Fibroblast of lung (primary cell): ENCODE measurements at regions not wholly inside any gene's neighbourhood (a gene's known extent, or its start where the extent isn't known, plus 50 kb on each side); places are given as distances from the start of the nearest gene placed in this dataset.

Experiments used
- DNase-seq, 2 donors: peaks; one replicate each; pipeline versions ENCODE4 v3.0.0 to v3.0.0-alpha.2; 2010; ENCODE audit warnings: low read depth in 2 of 2
- H2AFZ ChIP-seq: 2 replicates; pipeline ENCODE4 v1.5.1; 2012; ENCODE audit warnings: low read length, control low read depth, inconsistent platforms
- H3K27ac ChIP-seq: 2 replicates; pipeline ENCODE4 v1.5.1; 2011; ENCODE audit warnings: low read length, control low read depth; ENCODE audit not compliant: insufficient read depth
- H3K27me3 ChIP-seq: 2 replicates; pipeline ENCODE4 v1.5.1; 2011; ENCODE audit warnings: mild to moderate bottlenecking, low read length; ENCODE audit not compliant: control insufficient read depth, insufficient read depth
- H3K36me3 ChIP-seq: 2 replicates; pipeline ENCODE4 v1.5.1; 2011; ENCODE audit warnings: low read length; ENCODE audit not compliant: control insufficient read depth, insufficient read depth
- H3K4me1 ChIP-seq: 2 replicates; pipeline ENCODE4 v1.5.1; 2011; ENCODE audit warnings: low read length; ENCODE audit not compliant: control insufficient read depth, insufficient read depth; ENCODE audit errors: extremely low read depth
- H3K4me2 ChIP-seq: 2 replicates; pipeline ENCODE4 v1.5.1; 2011; ENCODE audit warnings: low read length, control low read depth; ENCODE audit not compliant: insufficient read depth; ENCODE audit errors: extremely low read depth
- H3K4me3 ChIP-seq, 4 experiments: fragments of 200-600 bp in 1 of 4; sonication (generic) in 1 of 4; replicated peaks in 1 of 4; 2 replicates each; pipeline ENCODE4 v1.5.1; 2011 to 2016; ENCODE audit warnings: low read length in 4 of 4, low read depth in 3 of 4, mild to moderate bottlenecking in 3 of 4, control low read depth in 2 of 4, inconsistent platforms in 1 of 4, mixed read lengths in 1 of 4; ENCODE audit not compliant: insufficient read depth in 1 of 4; ENCODE audit errors: control extremely low read depth in 1 of 4
- H3K79me2 ChIP-seq: 2 replicates; pipeline ENCODE4 v1.5.1; 2012; ENCODE audit warnings: mild to moderate bottlenecking, low read length, inconsistent platforms; ENCODE audit not compliant: control insufficient read depth, insufficient read depth
- H3K9ac ChIP-seq: 2 replicates; pipeline ENCODE4 v1.5.1; 2011; ENCODE audit warnings: mild to moderate bottlenecking, low read length, control low read depth; ENCODE audit not compliant: insufficient read depth
- H3K9me3 ChIP-seq: 2 replicates; pipeline ENCODE4 v1.5.1; 2012; ENCODE audit warnings: low read depth, low read length; ENCODE audit not compliant: control insufficient read depth, insufficient read depth
- H4K20me1 ChIP-seq: 2 replicates; pipeline ENCODE4 v1.5.1; 2011; ENCODE audit warnings: low read length; ENCODE audit not compliant: control insufficient read depth, insufficient read depth; ENCODE audit errors: extremely low read depth
- EZH2 ChIP-seq: IDR thresholded peaks from 2 replicates; pipeline ENCODE4 v1.5.1; 2012; ENCODE audit warnings: low read length, control low read depth, mild to moderate bottlenecking; ENCODE audit errors: missing control alignments
- TF ChIP-seq, protein P1 (sequence below), 2 donors: IDR thresholded peaks in 1 of 2; conservative IDR thresholded peaks in 1 of 2; 1 replicate in 1 of 2; 2 replicates in 1 of 2; pipeline ENCODE4 v1.5.1; 2011 to 2012; ENCODE audit warnings: low read length in 2 of 2, control low read depth in 1 of 2, inconsistent platforms in 1 of 2, low read depth in 1 of 2, mild to moderate bottlenecking in 1 of 2

DNA sequence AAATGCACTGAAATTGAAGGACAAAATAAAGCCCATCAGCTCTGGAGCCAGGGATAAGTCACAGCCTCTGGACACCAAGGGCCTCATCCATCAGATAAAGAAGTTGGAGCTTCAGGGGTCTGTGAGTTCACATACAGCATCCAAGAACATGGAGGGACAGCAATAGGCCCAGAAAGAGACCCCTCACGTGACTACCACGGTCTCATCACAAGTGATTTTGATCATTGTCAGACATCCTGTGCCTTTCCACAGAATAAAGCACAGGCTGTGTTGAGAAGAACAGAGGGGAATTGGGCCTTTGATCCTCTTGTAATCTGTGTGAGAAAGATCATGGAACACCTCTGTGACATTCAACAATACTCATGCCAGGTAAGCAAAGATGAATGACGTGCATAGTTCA is 65.2 kb upstream of the CTAGE1 start:
- Histone ChIP-seq H3K27me3 (no peaks in the 10 kb centered on the region), H3K4me3 (no peak overlapping the region), H2AFZ (no peak overlapping the region), H4K20me1 (no peaks in the 10 kb centered on the region), H3K36me3 (no peaks in the 10 kb centered on the region), H3K4me1 (no peaks in the 10 kb centered on the region), H3K9me3 (no peaks in the 10 kb centered on the region), H3K9ac (no peak overlapping the region), H3K4me2 (no peak overlapping the region), H3K27ac (no peak overlapping the region), H3K79me2 (no peaks in the 10 kb centered on the region)
- DNase-seq: no peak
- no peak for TF ChIP-seq EZH2
- TF ChIP-seq, protein P1, sequence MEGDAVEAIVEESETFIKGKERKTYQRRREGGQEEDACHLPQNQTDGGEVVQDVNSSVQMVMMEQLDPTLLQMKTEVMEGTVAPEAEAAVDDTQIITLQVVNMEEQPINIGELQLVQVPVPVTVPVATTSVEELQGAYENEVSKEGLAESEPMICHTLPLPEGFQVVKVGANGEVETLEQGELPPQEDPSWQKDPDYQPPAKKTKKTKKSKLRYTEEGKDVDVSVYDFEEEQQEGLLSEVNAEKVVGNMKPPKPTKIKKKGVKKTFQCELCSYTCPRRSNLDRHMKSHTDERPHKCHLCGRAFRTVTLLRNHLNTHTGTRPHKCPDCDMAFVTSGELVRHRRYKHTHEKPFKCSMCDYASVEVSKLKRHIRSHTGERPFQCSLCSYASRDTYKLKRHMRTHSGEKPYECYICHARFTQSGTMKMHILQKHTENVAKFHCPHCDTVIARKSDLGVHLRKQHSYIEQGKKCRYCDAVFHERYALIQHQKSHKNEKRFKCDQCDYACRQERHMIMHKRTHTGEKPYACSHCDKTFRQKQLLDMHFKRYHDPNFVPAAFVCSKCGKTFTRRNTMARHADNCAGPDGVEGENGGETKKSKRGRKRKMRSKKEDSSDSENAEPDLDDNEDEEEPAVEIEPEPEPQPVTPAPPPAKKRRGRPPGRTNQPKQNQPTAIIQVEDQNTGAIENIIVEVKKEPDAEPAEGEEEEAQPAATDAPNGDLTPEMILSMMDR (conservative IDR thresholded peaks at IDR 0.05 in 1 of 2, IDR thresholded peaks at IDR 0.05 in 1 of 2; ENCODE audit: low read depth in 1 of 2, low read length in 2 of 2): no peak

DNA sequence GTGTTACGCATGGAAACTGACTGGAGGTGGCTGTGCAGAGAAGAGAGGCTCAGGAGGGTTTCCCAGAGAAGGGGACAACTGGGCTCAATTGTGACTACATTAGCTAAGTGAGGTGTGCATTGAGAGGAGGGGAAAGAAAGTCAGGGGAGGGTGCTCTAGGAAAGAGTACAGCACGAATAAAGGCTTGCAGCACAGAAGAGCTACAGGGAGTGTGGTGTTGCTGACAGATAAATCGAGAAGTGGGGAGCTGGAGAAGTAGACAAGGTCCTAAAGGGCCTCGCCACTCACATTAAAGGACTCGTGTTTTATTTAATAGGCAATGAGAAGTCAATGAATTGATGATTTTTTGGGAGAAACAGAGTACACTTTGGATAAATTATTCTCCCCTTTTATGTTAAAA is 65.7 kb upstream of the CTAGE1 start:
- no peak for TF ChIP-seq EZH2
- TF ChIP-seq, protein P1 (conservative IDR thresholded peaks at IDR 0.05 in 1 of 2, IDR thresholded peaks at IDR 0.05 in 1 of 2; ENCODE audit: low read depth in 1 of 2, low read length in 2 of 2): no peak
- H3K4me1 ChIP-seq: no peaks in the 10 kb centered on the region
- no peak overlapping the region for H2AFZ ChIP-seq
- no peaks in the 10 kb centered on the region for H3K36me3 ChIP-seq
- no peaks in the 10 kb centered on the region for H4K20me1 ChIP-seq
- no peak overlapping the region for H3K4me3 ChIP-seq
- no peak for DNase-seq
- no peaks in the 10 kb centered on the region for H3K27me3 ChIP-seq
- H3K9me3 ChIP-seq: no peaks in the 10 kb centered on the region
- H3K79me2 ChIP-seq: no peaks in the 10 kb centered on the region
- H3K4me2 ChIP-seq: no peak overlapping the region
- H3K9ac ChIP-seq: no peak overlapping the region
- H3K27ac ChIP-seq: no peak overlapping the region

DNA sequence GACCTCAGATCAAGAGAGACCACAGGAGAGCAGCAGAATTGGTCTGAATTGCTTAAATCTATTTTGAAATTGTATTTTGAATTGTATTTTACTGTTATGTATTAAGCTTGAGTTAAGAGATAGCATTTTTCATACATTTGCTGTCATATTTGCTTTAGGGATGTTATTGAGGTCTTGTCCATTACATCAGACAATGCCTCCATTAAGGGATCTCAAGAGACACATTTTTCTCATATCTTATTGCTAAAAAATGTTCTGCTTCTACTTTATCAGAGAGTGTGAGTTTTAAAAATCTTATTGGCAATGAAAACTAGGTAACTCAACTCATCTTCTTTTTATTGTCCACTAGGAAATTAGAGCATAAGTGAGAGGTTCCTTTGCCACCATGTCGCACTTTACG is 66.8 kb upstream of the CTAGE1 start:
- Histone ChIP-seq H3K9ac (no peak overlapping the region), H3K36me3 (no peaks in the 10 kb centered on the region), H3K4me1 (no peaks in the 10 kb centered on the region), H3K9me3 (no peaks in the 10 kb centered on the region), H3K27me3 (no peaks in the 10 kb centered on the region), H4K20me1 (no peaks in the 10 kb centered on the region), H3K4me3 (no peak overlapping the region), H3K27ac (no peak overlapping the region), H3K4me2 (no peak overlapping the region), H3K79me2 (no peaks in the 10 kb centered on the region), H2AFZ (no peak overlapping the region)
- DNase-seq: no peak
- TF ChIP-seq EZH2: no peak
- TF ChIP-seq, protein P1 (conservative IDR thresholded peaks at IDR 0.05 in 1 of 2, IDR thresholded peaks at IDR 0.05 in 1 of 2; ENCODE audit: low read depth in 1 of 2, low read length in 2 of 2): no peak
